NCI-H187 (cell line): ENCODE measurements at regions not wholly inside any gene's neighbourhood (a gene's known extent, or its start where the extent isn't known, plus 50 kb on each side); places are given as distances from the start of the nearest gene placed in this dataset.

Experiments
- DNase-seq, 2 experiments: peaks; one replicate each; lab custom pipeline; 2025; lab: John Stamatoyannopoulos, UW

GRCh38 chr11:37762079-37762478 is 1164.0 kb upstream of the RAG2 start:
- DNase-seq = no peak

- DNase-seq = no peak
Observed at GRCh38 chr11:37755521-37755920, 1157.5 kb upstream of the RAG2 start.

GRCh38 chr11:37748641-37749040 is 1150.6 kb upstream of the RAG2 start:
- DNase-seq = no peak

GRCh38 chr11:37747121-37747520 is 1149.1 kb upstream of the RAG2 start:
- DNase-seq = no peak

- no peak for DNase-seq
Observed at GRCh38 chr11:37727371-37727770, 1129.3 kb upstream of the RAG2 start.

- DNase-seq = no peak
Observed at GRCh38 chr11:37724315-37724714, 1126.3 kb upstream of the RAG2 start.

GRCh38 chr11:37721485-37721884 is 1123.4 kb upstream of the RAG2 start:
- no peak for DNase-seq

- no peak for DNase-seq
Observed at GRCh38 chr11:37718431-37718999, 1120.5 kb upstream of the RAG2 start.

- no peak for DNase-seq
Observed at GRCh38 chr11:37712251-37712650, 1114.2 kb upstream of the RAG2 start.

- no peak for DNase-seq
Observed at GRCh38 chr11:37710031-37710430, 1112.0 kb upstream of the RAG2 start.

GRCh38 chr11:37704791-37705190 is 1106.8 kb upstream of the RAG2 start:
- DNase-seq = no peak

GRCh38 chr11:37699644-37700043 is 1101.6 kb upstream of the RAG2 start:
- no peak for DNase-seq

GRCh38 chr11:37695283-37695682 is 1097.2 kb upstream of the RAG2 start:
- DNase-seq = no peak

- DNase-seq = no peak
Observed at GRCh38 chr11:37689951-37690350, 1091.9 kb upstream of the RAG2 start.

- no peak for DNase-seq
Observed at GRCh38 chr11:37688456-37688855, 1090.4 kb upstream of the RAG2 start.

GRCh38 chr11:37687130-37687529 is 1089.1 kb upstream of the RAG2 start:
- no peak for DNase-seq

- DNase-seq = no peak
Observed at GRCh38 chr11:37671321-37671720, 1073.3 kb upstream of the RAG2 start.

- DNase-seq = no peak
Observed at GRCh38 chr11:37666960-37667359, 1068.9 kb upstream of the RAG2 start.

GRCh38 chr11:37657645-37658044 is 1059.6 kb upstream of the RAG2 start:
- DNase-seq = no peak

GRCh38 chr11:37647767-37648166 is 1049.7 kb upstream of the RAG2 start:
- DNase-seq = no peak

- DNase-seq = no peak
Observed at GRCh38 chr11:37643968-37644367, 1045.9 kb upstream of the RAG2 start.

- DNase-seq = no peak
Observed at GRCh38 chr11:37642296-37642695, 1044.3 kb upstream of the RAG2 start.

GRCh38 chr11:37632748-37633147 is 1034.7 kb upstream of the RAG2 start:
- no peak for DNase-seq

GRCh38 chr11:37630866-37631265 is 1032.8 kb upstream of the RAG2 start:
- DNase-seq = no peak

- DNase-seq = no peak
Observed at GRCh38 chr11:37623778-37624177, 1025.7 kb upstream of the RAG2 start.
